ENCODE measurements at regions not wholly inside any gene's neighbourhood (a gene's known extent, or its start where the extent isn't known, plus 50 kb on each side); places are given as distances from the start of the nearest gene placed in this dataset.

DNA sequence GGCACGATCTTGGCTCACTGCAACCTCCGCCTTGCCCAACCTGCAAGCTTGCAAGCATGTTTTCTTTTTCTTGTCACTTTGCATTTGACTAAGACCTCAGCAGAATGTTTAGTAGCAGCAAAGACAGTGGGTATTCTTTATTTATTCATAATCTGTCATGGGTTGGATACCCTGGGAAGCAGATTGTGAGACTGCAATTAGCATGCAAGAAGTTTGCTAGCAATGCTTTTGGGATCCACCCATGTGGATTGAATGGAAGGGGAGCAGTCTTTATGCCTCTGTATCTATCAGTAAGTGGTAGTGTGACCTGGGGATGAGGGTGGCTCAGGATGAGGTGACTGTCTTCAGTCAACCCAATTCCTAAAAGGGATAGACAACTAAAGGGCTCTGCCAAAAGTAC is 166.7 kb downstream of the RAP2B start:
- TF ChIP-seq, protein P1, sequence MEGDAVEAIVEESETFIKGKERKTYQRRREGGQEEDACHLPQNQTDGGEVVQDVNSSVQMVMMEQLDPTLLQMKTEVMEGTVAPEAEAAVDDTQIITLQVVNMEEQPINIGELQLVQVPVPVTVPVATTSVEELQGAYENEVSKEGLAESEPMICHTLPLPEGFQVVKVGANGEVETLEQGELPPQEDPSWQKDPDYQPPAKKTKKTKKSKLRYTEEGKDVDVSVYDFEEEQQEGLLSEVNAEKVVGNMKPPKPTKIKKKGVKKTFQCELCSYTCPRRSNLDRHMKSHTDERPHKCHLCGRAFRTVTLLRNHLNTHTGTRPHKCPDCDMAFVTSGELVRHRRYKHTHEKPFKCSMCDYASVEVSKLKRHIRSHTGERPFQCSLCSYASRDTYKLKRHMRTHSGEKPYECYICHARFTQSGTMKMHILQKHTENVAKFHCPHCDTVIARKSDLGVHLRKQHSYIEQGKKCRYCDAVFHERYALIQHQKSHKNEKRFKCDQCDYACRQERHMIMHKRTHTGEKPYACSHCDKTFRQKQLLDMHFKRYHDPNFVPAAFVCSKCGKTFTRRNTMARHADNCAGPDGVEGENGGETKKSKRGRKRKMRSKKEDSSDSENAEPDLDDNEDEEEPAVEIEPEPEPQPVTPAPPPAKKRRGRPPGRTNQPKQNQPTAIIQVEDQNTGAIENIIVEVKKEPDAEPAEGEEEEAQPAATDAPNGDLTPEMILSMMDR (IDR thresholded peaks at IDR 0.05), result no peak
- TF ChIP-seq EZH2 (IDR thresholded peaks at IDR 0.05), result no peak
